ENCODE measurements at regions not wholly inside any gene's neighbourhood (a gene's known extent, or its start where the extent isn't known, plus 50 kb on each side); places are given as distances from the start of the nearest gene placed in this dataset.

DNA sequence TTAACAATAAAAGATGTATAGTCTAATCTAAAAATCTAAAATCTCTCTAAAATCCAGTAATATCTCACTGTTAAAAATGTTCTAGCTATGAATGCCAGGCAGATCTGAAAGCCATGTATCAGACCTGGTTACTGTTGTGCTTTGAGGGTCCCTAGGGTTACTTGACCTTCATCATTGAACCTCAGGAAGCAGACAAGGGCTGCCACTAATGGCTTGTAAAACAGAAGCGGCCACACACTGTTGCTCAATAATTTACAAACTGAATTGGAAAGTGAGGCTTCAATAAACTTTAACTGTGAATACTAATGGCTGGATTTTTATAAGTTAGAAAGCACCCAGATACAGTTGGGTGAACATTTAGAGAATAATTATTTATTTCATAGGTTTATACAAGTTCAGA, 198.0 kb upstream of the RPS23 start:
- H3K27ac Mint-ChIP-seq, result no peak overlapping the region
- no peaks in the 10 kb centered on the region for H3K4me1 Mint-ChIP-seq (ENCODE audit: unreplicated experiment)
- H3K27me3 Mint-ChIP-seq, result no peaks in the 10 kb centered on the region
- H3K4me3 Mint-ChIP-seq, result no peak overlapping the region
- no peaks in the 10 kb centered on the region for H3K9me3 Mint-ChIP-seq
- no peak for TF ChIP-seq CTCF (conservative IDR thresholded peaks at IDR 0.05)
- no peaks in the 10 kb centered on the region for H3K36me3 Mint-ChIP-seq
- DNase-seq (ENCODE audit: extremely low spot score, unreplicated experiment), result no peak

DNA sequence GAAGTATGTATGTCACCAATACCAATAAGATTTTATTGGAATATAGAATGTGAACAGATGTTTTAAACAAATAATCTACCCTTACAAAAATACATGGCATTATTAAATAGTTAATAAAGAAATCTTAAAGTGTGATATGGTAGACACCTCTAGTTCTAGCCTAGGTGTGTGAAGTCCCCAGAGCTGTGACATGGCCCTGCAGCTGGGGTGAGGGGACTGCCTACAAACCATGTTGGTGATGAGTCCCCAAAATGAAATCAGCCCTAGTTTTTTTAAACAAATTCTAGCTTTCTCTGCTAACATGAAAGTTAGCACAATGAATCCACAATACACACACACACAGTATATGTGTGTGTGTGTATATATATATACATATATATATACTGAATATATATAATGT, 195.1 kb upstream of the RPS23 start:
- no peak for TF ChIP-seq CTCF (conservative IDR thresholded peaks at IDR 0.05)
- no peaks in the 10 kb centered on the region for H3K36me3 Mint-ChIP-seq
- no peak for DNase-seq (ENCODE audit: extremely low spot score, unreplicated experiment)
- no peak overlapping the region for H3K4me3 Mint-ChIP-seq
- H3K9me3 Mint-ChIP-seq, result no peaks in the 10 kb centered on the region
- no peaks in the 10 kb centered on the region for H3K27me3 Mint-ChIP-seq
- no peak overlapping the region for H3K27ac Mint-ChIP-seq
- H3K4me1 Mint-ChIP-seq (ENCODE audit: unreplicated experiment), result peaks cover 6% of the 10 kb centered on the region

DNA sequence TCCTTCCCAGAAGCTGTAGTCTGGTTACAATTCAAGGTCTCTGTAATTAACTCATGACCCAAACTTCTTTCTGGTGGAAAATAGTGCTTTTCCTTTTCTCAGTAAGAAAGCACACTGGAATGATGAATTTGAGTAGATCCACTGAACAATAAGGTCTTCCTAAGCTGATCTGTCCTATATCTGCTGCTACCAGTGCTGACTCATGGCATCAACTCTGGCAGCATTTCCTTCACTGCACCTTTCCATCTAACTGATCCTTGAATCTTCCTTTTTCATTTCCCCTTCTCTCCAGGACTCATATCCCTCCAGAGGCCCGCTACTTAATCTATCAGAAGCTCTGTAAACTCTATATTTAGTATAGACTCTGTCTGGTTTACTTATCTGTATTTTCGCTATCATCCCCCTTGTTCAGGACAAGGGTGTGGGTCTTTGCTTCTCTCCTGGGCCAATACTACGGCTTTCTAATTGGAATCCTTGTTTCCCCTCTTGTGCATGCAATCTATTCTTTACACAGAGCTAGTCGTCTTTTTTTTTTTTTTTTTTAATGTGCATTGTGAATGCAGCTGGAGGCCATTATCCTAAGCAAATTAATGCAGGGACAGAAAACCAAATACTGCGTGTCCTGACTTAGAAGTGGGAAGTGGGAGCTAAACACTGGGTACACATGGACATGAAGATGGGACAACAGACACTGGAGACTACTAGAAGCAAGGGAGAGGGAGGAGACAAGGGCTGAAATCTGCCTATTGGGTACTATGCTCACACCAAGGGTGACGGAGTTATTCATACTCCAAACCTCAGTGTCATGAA, 192.2 kb upstream of the RPS23 start:
- H3K27me3 Mint-ChIP-seq, result no peaks in the 10 kb centered on the region
- H3K9me3 Mint-ChIP-seq, result no peaks in the 10 kb centered on the region
- no peak overlapping the region for H3K4me3 Mint-ChIP-seq
- H3K27ac Mint-ChIP-seq, result no peak overlapping the region
- no peak for DNase-seq (ENCODE audit: extremely low spot score, unreplicated experiment)
- H3K36me3 Mint-ChIP-seq, result no peaks in the 10 kb centered on the region
- TF ChIP-seq CTCF (conservative IDR thresholded peaks at IDR 0.05), result no peak
- H3K4me1 Mint-ChIP-seq (ENCODE audit: unreplicated experiment), result peaks cover 12% of the 10 kb centered on the region

- peak; percentile 23 for TF ChIP-seq CTCF (conservative IDR thresholded peaks at IDR 0.05)
- peaks cover 18% of the 10 kb centered on the region for H3K9me3 Mint-ChIP-seq
- H3K4me1 Mint-ChIP-seq (ENCODE audit: unreplicated experiment), result peaks cover 12% of the 10 kb centered on the region
- peak overlapping the region; percentile 50 for H3K4me3 Mint-ChIP-seq
- no peak overlapping the region for H3K27ac Mint-ChIP-seq
- DNase-seq (ENCODE audit: extremely low spot score, unreplicated experiment), result no peak
- no peaks in the 10 kb centered on the region for H3K36me3 Mint-ChIP-seq
- no peaks in the 10 kb centered on the region for H3K27me3 Mint-ChIP-seq
Measured at GRCh38 chr5:82466986-82467561, 188.9 kb upstream of the RPS23 start.

DNA sequence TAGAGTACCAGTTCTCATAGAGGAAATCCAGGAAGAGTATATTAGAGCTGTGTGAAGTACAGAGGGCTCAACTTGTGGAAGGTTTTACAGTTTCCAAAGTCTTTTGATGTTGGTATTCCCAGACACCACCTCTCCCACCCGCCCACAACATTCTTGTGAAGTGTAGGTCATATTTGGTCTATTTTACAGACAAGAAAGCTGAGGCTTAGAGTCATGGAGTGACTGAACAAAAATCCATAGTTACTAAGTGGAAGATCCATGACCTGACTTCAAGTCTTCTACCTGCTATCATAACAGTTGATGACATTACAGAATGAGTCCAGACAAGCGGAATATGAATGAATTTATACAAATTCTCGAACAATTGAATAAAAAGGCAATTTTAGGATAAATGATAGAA, 187.1 kb upstream of the RPS23 start:
- no peaks in the 10 kb centered on the region for H3K36me3 Mint-ChIP-seq
- no peak for DNase-seq (ENCODE audit: extremely low spot score, unreplicated experiment)
- no peaks in the 10 kb centered on the region for H3K27me3 Mint-ChIP-seq
- peaks cover 20% of the 10 kb centered on the region for H3K9me3 Mint-ChIP-seq
- no peak for TF ChIP-seq CTCF (conservative IDR thresholded peaks at IDR 0.05)
- no peak overlapping the region for H3K27ac Mint-ChIP-seq
- H3K4me3 Mint-ChIP-seq, result no peak overlapping the region
- H3K4me1 Mint-ChIP-seq (ENCODE audit: unreplicated experiment), result peaks cover 9% of the 10 kb centered on the region

All from type B pancreatic cell (in vitro differentiated cells).